ENCODE measurements at regions not wholly inside any gene's neighbourhood (a gene's known extent, or its start where the extent isn't known, plus 50 kb on each side); places are given as distances from the start of the nearest gene placed in this dataset.

DNA sequence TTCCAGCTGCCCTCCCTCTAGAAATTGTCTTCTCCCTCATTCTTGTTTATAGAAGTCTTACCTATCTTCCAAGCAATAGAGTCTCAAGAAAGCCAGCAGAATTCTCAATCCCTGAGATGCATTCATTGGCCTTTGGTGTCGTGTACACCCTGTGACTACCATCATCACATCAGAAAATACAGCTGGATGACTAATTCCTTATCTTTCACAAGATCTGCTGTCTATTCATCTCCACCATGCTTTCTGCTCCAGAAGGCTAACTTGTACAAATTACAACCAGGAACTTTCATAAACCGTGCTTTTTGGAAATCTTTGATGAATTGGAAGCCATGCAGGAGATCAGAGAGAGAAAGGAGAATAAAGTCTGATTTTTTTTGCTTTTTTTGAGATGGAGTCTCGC, 1062.9 kb upstream of the GHITM start:
- H3K27me3 ChIP-seq (ENCODE audit: insufficient read depth, low read depth) = no peaks in the 10 kb centered on the region
- no peaks in the 10 kb centered on the region for H4K20me1 ChIP-seq (ENCODE audit: insufficient read depth)
- H3K79me2 ChIP-seq (ENCODE audit: insufficient read depth, low read depth) = no peaks in the 10 kb centered on the region
- no peak overlapping the region for H3K4me2 ChIP-seq
- TF ChIP-seq, protein P1, sequence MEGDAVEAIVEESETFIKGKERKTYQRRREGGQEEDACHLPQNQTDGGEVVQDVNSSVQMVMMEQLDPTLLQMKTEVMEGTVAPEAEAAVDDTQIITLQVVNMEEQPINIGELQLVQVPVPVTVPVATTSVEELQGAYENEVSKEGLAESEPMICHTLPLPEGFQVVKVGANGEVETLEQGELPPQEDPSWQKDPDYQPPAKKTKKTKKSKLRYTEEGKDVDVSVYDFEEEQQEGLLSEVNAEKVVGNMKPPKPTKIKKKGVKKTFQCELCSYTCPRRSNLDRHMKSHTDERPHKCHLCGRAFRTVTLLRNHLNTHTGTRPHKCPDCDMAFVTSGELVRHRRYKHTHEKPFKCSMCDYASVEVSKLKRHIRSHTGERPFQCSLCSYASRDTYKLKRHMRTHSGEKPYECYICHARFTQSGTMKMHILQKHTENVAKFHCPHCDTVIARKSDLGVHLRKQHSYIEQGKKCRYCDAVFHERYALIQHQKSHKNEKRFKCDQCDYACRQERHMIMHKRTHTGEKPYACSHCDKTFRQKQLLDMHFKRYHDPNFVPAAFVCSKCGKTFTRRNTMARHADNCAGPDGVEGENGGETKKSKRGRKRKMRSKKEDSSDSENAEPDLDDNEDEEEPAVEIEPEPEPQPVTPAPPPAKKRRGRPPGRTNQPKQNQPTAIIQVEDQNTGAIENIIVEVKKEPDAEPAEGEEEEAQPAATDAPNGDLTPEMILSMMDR (conservative IDR thresholded peaks at IDR 0.05; ENCODE audit: low read depth, low read length) = no peak
- no peak overlapping the region for H3K27ac ChIP-seq
- no peaks in the 10 kb centered on the region for H3K4me1 ChIP-seq (ENCODE audit: low read depth, poor library complexity, severe bottlenecking)
- H3K4me3 ChIP-seq (IDR thresholded peaks at IDR 0.05; ENCODE audit: insufficient read depth, low read depth, low read length) = no peak overlapping the region
- H2AFZ ChIP-seq (ENCODE audit: low read depth) = no peak overlapping the region
- H3K36me3 ChIP-seq (ENCODE audit: insufficient read depth) = no peaks in the 10 kb centered on the region
- no peak overlapping the region for H3K9ac ChIP-seq

DNA sequence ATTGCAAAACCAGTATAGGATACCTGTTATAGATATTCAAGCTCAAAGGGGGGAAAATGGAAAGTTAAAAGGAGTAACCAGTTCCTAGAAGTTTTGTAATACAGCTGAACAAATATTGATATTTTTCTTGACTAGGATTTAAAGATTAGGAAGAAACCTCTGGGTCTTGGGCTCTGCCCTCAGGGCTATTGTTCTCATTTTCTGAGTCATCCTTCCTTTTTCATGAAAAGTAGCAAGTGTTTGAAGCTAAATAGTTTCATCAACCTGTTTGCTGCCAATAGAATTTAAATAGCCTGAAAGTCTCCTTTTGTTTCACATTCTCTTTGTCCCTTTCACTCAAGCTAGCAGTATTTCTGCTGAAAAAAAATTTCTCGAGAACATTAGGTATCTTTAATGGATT, 1061.1 kb upstream of the GHITM start:
- Histone ChIP-seq H3K4me2 (no peak overlapping the region), H3K9ac (no peak overlapping the region), H4K20me1 (ENCODE audit: insufficient read depth) (no peaks in the 10 kb centered on the region), H2AFZ (ENCODE audit: low read depth) (no peak overlapping the region), H3K27me3 (ENCODE audit: insufficient read depth, low read depth) (no peaks in the 10 kb centered on the region), H3K27ac (no peak overlapping the region), H3K4me1 (ENCODE audit: low read depth, poor library complexity, severe bottlenecking) (no peaks in the 10 kb centered on the region), H3K36me3 (ENCODE audit: insufficient read depth) (no peaks in the 10 kb centered on the region), H3K4me3 (IDR thresholded peaks at IDR 0.05; ENCODE audit: insufficient read depth, low read depth, low read length) (no peak overlapping the region), H3K79me2 (ENCODE audit: insufficient read depth, low read depth) (no peaks in the 10 kb centered on the region)
- TF ChIP-seq, protein P1 (conservative IDR thresholded peaks at IDR 0.05; ENCODE audit: low read depth, low read length) = no peak

DNA sequence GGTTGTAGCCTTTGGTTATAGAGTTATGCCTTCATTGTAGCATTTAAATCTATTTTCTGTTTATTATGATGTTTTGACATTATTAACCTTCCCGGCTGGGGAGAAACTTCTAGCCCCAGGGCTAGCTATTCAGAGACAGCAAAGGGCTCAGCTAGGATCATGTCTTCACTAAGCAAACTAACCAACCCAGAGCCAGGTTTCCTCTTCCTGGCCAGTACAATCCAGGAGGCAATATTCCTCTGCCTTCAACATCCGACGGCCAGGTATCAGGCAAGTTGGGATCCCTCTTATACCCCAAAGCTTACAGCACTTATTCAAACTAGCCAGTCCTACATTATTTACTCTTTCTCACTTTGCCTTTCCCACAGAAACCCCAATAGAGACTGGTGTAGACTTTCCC, 1060.7 kb upstream of the GHITM start:
- Histone ChIP-seq H3K4me3 (IDR thresholded peaks at IDR 0.05; ENCODE audit: insufficient read depth, low read depth, low read length) (no peak overlapping the region), H3K36me3 (ENCODE audit: insufficient read depth) (no peaks in the 10 kb centered on the region), H3K9ac (no peak overlapping the region), H3K4me2 (no peak overlapping the region), H3K4me1 (ENCODE audit: low read depth, poor library complexity, severe bottlenecking) (no peaks in the 10 kb centered on the region), H3K27ac (no peak overlapping the region), H3K79me2 (ENCODE audit: insufficient read depth, low read depth) (no peaks in the 10 kb centered on the region), H4K20me1 (ENCODE audit: insufficient read depth) (no peaks in the 10 kb centered on the region), H3K27me3 (ENCODE audit: insufficient read depth, low read depth) (no peaks in the 10 kb centered on the region), H2AFZ (ENCODE audit: low read depth) (no peak overlapping the region)
- TF ChIP-seq, protein P1 (conservative IDR thresholded peaks at IDR 0.05; ENCODE audit: low read depth, low read length) = no peak

DNA sequence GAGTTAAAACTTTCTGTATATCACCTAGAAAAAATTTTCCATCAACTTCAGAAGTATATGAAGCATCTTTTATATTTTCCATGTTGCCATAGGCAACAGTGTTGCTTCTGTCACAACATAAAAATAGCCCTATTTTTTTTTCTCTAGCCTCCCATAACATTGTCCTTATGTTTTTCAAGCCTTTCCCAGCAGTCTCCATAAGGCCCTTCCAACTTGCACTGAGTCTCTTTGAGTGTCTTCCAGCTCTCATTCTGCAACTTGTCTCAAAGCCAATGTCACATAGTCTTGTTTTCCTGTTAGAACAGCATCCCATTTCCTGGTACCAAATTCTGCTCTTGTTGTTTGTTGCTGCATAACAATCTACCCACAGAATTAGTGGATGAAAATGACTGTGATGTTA, 1055.5 kb upstream of the GHITM start:
- Histone ChIP-seq H3K27ac (no peak overlapping the region), H3K4me3 (IDR thresholded peaks at IDR 0.05; ENCODE audit: insufficient read depth, low read depth, low read length) (no peak overlapping the region), H3K9ac (no peak overlapping the region), H3K4me1 (ENCODE audit: low read depth, poor library complexity, severe bottlenecking) (no peaks in the 10 kb centered on the region), H3K36me3 (ENCODE audit: insufficient read depth) (no peaks in the 10 kb centered on the region), H2AFZ (ENCODE audit: low read depth) (no peak overlapping the region), H4K20me1 (ENCODE audit: insufficient read depth) (no peaks in the 10 kb centered on the region), H3K27me3 (ENCODE audit: insufficient read depth, low read depth) (no peaks in the 10 kb centered on the region), H3K4me2 (no peak overlapping the region), H3K79me2 (ENCODE audit: insufficient read depth, low read depth) (no peaks in the 10 kb centered on the region)
- TF ChIP-seq, protein P1 (conservative IDR thresholded peaks at IDR 0.05; ENCODE audit: low read depth, low read length) = no peak

DNA sequence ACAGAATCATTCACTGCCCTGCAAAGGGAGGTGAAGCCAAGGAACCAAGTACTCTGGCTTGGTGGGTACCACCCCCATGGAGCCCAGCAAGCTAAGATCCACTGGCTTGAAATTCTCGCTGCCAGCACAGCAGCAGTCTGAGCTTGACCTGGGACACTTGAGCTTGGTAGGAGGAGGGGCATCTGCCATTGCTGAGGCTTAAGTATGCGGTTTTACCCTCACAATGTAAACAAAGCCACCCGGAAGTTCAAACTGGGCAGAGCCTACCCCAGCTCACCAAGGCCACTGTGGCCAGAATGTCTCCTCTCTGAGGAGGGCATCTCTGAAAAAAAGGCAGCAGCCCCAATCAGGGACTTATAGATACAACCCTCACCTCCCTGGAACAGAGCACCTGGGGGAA, 1050.0 kb upstream of the GHITM start:
- no peaks in the 10 kb centered on the region for H3K79me2 ChIP-seq (ENCODE audit: insufficient read depth, low read depth)
- no peak overlapping the region for H3K4me2 ChIP-seq
- H4K20me1 ChIP-seq (ENCODE audit: insufficient read depth) = no peaks in the 10 kb centered on the region
- H3K4me3 ChIP-seq (IDR thresholded peaks at IDR 0.05; ENCODE audit: insufficient read depth, low read depth, low read length) = no peak overlapping the region
- no peaks in the 10 kb centered on the region for H3K27me3 ChIP-seq (ENCODE audit: insufficient read depth, low read depth)
- no peak overlapping the region for H3K9ac ChIP-seq
- TF ChIP-seq, protein P1 (conservative IDR thresholded peaks at IDR 0.05; ENCODE audit: low read depth, low read length) = no peak
- no peaks in the 10 kb centered on the region for H3K4me1 ChIP-seq (ENCODE audit: low read depth, poor library complexity, severe bottlenecking)
- no peak overlapping the region for H3K27ac ChIP-seq
- no peaks in the 10 kb centered on the region for H3K36me3 ChIP-seq (ENCODE audit: insufficient read depth)
- no peak overlapping the region for H2AFZ ChIP-seq (ENCODE audit: low read depth)

Measured in KMS-11 (cell line).